Stimulated activated memory B cell treated with anti-CD40 and anti-IgM and Interleukin-4, amounts not matched to agents 10 μg/mL and 1 μg/mL and 100 μg/mL, for 72 hours (primary cell): ENCODE measurements at regions not wholly inside any gene's neighbourhood (a gene's known extent, or its start where the extent isn't known, plus 50 kb on each side); places are given as distances from the start of the nearest gene placed in this dataset.
A peak's percentile ranks its signal among the peaks of the same experiment; 100 is the strongest.

Experiments used
- ATAC-seq: fragments of 150-1000 bp; cut with Tn5 transposase; 2 replicates; pipeline ENCODE4 v1.10.0; 2021
- H3K27ac Mint-ChIP-seq: one replicate; pipeline ENCODE4 v1.8.0; 2022; ENCODE audit warnings: mild to moderate bottlenecking, mixed read lengths
- H3K27me3 Mint-ChIP-seq: one replicate; pipeline ENCODE4 v1.8.0; 2022; ENCODE audit warnings: mixed read lengths
- H3K36me3 Mint-ChIP-seq: one replicate; pipeline ENCODE4 v1.8.0; 2022; ENCODE audit warnings: mixed read lengths
- H3K4me1 Mint-ChIP-seq: one replicate; pipeline ENCODE4 v1.8.0; 2022; ENCODE audit warnings: mixed read lengths
- H3K4me3 Mint-ChIP-seq: one replicate; pipeline ENCODE4 v1.8.0; 2022; ENCODE audit warnings: mild to moderate bottlenecking, moderate library complexity, mixed read lengths
- H3K9me3 Mint-ChIP-seq: one replicate; pipeline ENCODE4 v1.8.0; 2022; ENCODE audit warnings: mixed read lengths

DNA sequence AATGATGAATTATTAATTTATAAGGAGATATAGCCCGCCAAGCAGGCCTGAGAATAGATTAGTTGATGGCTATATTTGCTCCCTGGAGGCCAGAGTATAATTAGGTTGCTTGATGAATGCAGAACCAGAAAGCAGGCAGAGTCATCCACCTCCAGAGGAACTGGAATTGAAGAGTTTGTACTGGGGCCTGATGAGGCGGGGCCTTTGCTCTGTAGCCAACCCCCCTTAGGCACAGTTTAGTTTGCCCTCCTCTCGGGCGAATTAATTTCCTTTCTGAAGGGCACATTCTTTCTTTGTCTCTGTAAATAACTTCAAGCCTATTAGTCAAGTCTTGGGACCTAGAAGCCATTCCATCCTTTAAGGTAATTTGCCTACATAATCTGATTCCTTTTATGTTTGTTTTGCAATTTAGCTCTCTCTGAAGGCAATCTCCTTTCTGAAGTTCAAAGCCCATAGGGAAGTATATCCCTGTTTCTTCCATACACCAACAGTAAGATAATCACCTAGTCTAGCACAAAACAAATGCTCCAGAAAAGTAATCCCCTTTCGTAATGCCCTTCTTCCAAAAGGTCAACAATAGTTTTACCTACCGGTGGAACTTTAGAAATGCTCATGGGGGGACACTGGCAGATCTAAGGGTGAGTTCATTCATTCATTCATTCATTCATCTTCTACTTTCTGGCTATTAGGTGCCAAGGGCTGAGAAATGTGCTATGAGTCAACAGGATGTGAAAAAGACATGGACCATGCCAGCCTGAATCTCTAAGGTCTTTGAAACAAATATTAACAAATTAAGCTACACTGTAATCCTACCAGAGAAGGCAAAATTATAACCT is 84.8 kb upstream of the NUDT4 start:
- Mint-ChIP-seq H3K36me3 (no peaks in the 10 kb centered on the region), H3K9me3 (no peaks in the 10 kb centered on the region), H3K4me3 (no peak overlapping the region), H3K27ac (no peak overlapping the region), H3K4me1 (peaks cover 16% of the 10 kb centered on the region), H3K27me3 (no peaks in the 10 kb centered on the region)
- ATAC-seq, result no peak

DNA sequence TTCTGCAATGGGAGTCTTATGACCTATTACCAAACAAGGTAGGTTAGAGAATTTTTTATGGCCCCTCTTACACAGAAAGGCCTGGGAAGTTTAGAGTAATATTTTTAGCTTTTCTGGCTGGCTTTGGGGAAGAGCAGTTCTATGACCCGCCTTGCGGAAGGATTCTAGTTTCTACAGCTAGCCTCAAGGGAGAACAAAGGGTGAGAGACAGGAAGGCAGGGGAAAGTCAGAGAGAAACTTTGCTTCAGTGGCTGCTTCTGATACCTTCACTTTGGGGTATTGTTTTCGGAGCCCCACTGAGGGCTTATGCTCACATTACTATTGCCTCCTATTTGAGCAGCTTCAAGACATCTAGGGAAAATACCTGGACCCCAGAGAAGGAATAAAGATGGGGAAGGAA is 80.7 kb upstream of the NUDT4 start:
- Mint-ChIP-seq H3K4me3 (peak overlapping the region; percentile 59), H3K4me1 (peaks cover 18% of the 10 kb centered on the region), H3K27me3 (no peaks in the 10 kb centered on the region), H3K27ac (peak overlapping the region; percentile 50), H3K9me3 (no peaks in the 10 kb centered on the region), H3K36me3 (no peaks in the 10 kb centered on the region)
- peak; percentile 90 for ATAC-seq

DNA sequence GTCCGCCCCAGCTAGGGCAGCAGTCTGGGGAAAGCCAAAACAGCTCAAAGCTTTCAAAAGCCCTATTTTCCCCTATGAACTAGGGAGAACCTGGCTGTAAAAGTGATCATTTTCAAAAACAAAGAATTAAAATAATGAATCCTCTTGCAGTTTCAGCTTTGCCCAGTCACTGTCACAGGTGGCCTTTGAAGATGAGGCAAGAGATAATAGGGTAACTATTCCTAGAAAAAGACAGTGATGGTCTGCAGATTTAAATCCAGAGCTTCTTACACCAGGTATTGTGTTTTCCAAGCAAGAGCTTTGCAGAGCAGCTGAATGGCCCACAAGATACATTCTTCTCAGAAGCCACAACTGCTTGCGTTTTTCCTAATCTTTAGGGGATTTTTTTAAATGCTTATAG is 80.2 kb upstream of the NUDT4 start:
- Mint-ChIP-seq H3K4me3 (no peak overlapping the region), H3K27me3 (no peaks in the 10 kb centered on the region), H3K4me1 (peaks cover 18% of the 10 kb centered on the region), H3K27ac (peak overlapping the region; percentile 50), H3K9me3 (no peaks in the 10 kb centered on the region), H3K36me3 (no peaks in the 10 kb centered on the region)
- no peak for ATAC-seq

- Mint-ChIP-seq H3K27ac (no peak overlapping the region), H3K4me1 (peaks cover 25% of the 10 kb centered on the region), H3K27me3 (no peaks in the 10 kb centered on the region), H3K36me3 (no peaks in the 10 kb centered on the region), H3K9me3 (no peaks in the 10 kb centered on the region), H3K4me3 (no peak overlapping the region)
- ATAC-seq, result no peak
These were observed 78.4 kb upstream of the NUDT4 start for GRCh38 chr12:93299262-93299846.

GRCh38 chr12:93300611-93301021 is 77.1 kb upstream of the NUDT4 start:
- Mint-ChIP-seq H3K36me3 (no peaks in the 10 kb centered on the region), H3K27ac (no peak overlapping the region), H3K4me3 (no peak overlapping the region), H3K27me3 (no peaks in the 10 kb centered on the region), H3K9me3 (no peaks in the 10 kb centered on the region), H3K4me1 (peaks cover 25% of the 10 kb centered on the region)
- ATAC-seq, result no peak

GRCh38 chr12:93302331-93303229 is 75.1 kb upstream of the NUDT4 start:
- no peak for ATAC-seq
- Mint-ChIP-seq H3K4me3 (no peak overlapping the region), H3K27me3 (no peaks in the 10 kb centered on the region), H3K9me3 (peaks cover 6% of the 10 kb centered on the region), H3K36me3 (peaks cover 10% of the 10 kb centered on the region), H3K27ac (no peak overlapping the region), H3K4me1 (peaks cover 12% of the 10 kb centered on the region)

GRCh38 chr12:93306636-93307035 is 71.1 kb upstream of the NUDT4 start:
- H3K27me3 Mint-ChIP-seq, result no peaks in the 10 kb centered on the region
- no peak overlapping the region for H3K4me3 Mint-ChIP-seq
- peaks cover 6% of the 10 kb centered on the region for H3K9me3 Mint-ChIP-seq
- ATAC-seq, result no peak
- H3K4me1 Mint-ChIP-seq, result peaks cover 7% of the 10 kb centered on the region
- H3K36me3 Mint-ChIP-seq, result peaks cover 10% of the 10 kb centered on the region
- no peak overlapping the region for H3K27ac Mint-ChIP-seq

DNA sequence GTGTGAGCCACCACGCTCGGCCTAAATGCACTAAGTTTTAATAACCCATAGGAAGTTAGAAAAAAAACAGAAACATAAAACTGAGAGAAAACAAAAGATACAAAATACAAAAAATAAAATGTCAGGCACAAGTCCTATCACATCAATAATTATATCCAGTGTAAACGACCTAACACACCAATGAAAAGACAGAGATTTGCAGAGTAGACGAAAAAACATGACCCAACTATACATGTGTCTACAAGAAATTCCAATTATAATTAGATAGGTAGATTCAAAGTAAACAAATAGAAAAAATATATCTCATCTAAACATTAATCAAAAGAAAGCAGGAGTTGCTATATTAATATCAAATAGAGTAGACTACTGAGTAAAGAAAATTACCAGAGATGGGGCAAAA is 69.4 kb upstream of the NUDT4 start:
- no peak overlapping the region for H3K27ac Mint-ChIP-seq
- no peak overlapping the region for H3K4me3 Mint-ChIP-seq
- no peak for ATAC-seq
- H3K4me1 Mint-ChIP-seq, result no peaks in the 10 kb centered on the region
- peaks cover 6% of the 10 kb centered on the region for H3K9me3 Mint-ChIP-seq
- no peaks in the 10 kb centered on the region for H3K27me3 Mint-ChIP-seq
- H3K36me3 Mint-ChIP-seq, result peaks cover 10% of the 10 kb centered on the region

DNA sequence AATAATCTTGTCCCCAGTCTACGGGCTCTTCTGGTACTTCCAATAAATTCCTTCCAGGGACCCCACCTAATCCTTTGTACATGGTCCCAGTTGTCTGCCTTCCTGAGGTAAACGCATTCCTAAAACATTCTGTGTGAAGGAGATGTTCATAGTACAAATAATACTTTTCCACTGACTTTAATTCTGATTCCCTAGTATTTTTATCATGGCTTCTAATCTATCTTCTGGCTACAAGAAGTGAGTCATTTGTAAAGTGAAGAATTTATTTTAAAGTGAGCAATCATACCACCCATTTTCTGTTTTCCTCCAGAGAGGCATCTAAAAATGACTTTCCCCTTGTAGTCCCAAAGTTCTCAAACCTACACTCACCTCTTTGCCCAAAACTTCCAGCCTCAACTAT is 65.9 kb upstream of the NUDT4 start:
- Mint-ChIP-seq H3K27ac (no peak overlapping the region), H3K36me3 (peaks cover 1% of the 10 kb centered on the region), H3K4me3 (no peak overlapping the region), H3K27me3 (no peaks in the 10 kb centered on the region), H3K4me1 (no peaks in the 10 kb centered on the region), H3K9me3 (no peaks in the 10 kb centered on the region)
- no peak for ATAC-seq

DNA sequence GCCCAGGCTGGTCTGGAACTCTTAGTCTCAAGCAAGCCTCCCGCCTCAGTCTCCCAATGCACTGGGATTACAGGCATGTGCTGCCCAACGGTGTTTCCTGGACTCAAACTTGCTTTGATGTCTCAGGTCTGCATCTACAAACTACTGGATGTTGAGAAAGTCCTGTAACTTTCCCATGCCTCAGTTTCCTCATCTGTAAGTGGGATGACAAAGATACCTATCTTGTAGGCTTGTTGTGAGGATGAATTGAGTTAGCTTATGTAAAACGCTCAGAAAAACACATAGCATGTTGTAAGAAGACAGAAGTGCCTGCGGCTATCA is 63.6 kb upstream of the NUDT4 start:
- Mint-ChIP-seq H3K4me3 (no peak overlapping the region), H3K27ac (no peak overlapping the region), H3K36me3 (no peaks in the 10 kb centered on the region), H3K9me3 (no peaks in the 10 kb centered on the region), H3K27me3 (no peaks in the 10 kb centered on the region), H3K4me1 (peaks cover 5% of the 10 kb centered on the region)
- ATAC-seq, result no peak

DNA sequence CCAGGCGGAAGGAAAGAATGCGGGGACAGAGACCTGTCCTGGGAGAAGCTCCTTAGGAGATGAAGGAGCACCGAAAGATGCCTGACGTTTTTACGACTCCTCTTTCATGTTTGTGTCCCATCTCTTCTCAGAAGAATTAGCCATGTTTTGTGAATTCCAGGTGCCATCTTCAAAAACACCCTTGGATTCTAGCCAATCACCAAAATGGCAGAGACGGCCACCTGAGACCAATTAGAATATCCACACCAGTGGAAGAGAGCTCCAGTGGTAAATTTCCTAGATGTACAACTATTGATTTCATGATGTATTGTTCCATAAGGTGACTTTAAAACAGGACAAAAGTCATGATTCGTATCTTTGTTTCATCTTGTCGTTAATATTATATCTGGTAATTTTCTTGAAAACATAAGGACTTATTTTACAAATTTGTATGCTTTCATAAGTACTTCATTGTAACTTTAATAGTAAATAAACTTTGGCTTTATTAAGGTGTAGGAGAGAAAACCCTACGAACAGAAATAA is 62.3 kb upstream of the NUDT4 start:
- Mint-ChIP-seq H3K36me3 (no peaks in the 10 kb centered on the region), H3K9me3 (no peaks in the 10 kb centered on the region), H3K4me1 (peaks cover 5% of the 10 kb centered on the region), H3K4me3 (no peak overlapping the region), H3K27ac (no peak overlapping the region), H3K27me3 (no peaks in the 10 kb centered on the region)
- no peak for ATAC-seq

DNA sequence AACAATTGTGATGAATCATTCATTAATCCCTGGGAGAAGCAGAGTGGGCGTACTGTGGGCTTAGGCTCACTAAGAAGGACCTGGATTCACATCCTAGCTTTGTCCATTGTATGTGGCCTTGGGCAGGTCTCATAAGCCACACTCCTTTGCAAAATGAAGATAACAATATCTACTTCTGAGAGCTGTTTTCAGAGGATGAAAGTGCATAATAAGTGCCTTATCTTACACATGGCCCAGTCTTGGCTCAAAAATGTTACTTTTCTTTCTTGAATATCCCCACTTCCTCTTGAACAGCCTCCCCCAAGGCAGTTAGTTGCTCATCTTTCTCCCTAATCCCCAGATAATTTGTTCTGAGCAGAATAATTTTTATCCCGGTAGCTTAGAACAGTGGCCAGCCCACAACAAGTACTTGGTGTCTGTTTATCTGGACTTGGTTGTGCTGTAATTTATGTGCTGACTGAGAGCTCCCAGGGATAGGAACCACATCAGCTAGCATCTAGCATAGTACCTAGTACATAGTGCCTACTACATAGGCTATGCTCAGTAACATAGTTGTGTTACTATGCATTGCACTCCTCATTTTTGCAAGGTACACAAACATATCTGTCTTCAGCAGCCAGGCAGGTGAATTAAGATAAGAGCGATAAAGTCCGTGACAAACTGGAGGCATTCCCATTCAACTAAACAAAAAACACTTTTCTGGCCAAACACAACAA is 61.7 kb upstream of the NUDT4 start:
- Mint-ChIP-seq H3K4me3 (no peak overlapping the region), H3K27me3 (no peaks in the 10 kb centered on the region), H3K27ac (no peak overlapping the region), H3K4me1 (peaks cover 5% of the 10 kb centered on the region), H3K9me3 (no peaks in the 10 kb centered on the region), H3K36me3 (no peaks in the 10 kb centered on the region)
- ATAC-seq, result no peak

- no peaks in the 10 kb centered on the region for H3K27me3 Mint-ChIP-seq
- H3K27ac Mint-ChIP-seq, result no peak overlapping the region
- ATAC-seq, result no peak
- H3K9me3 Mint-ChIP-seq, result no peaks in the 10 kb centered on the region
- H3K4me1 Mint-ChIP-seq, result peaks cover 5% of the 10 kb centered on the region
- no peak overlapping the region for H3K4me3 Mint-ChIP-seq
- H3K36me3 Mint-ChIP-seq, result no peaks in the 10 kb centered on the region
These were observed 61.1 kb upstream of the NUDT4 start for GRCh38 chr12:93316623-93316971.

DNA sequence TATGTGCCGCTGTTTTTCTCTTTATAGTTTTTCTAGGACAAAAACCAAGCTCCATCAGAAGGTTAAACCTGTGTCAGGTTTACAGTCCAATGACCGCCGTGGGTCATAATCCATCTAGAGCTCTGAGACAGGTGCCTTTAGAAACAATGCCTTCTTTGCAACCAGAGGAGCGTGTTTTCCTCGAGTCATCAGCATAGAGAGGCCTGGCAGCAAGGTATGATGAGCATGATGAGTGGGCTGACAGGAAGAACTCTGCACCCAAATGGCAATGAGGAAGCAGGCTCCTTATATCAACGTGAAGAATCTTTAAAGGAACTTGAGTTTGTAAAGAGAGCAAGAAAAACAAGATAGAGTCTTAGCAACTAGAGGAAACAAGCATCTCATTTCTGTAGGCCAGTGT is 60.5 kb upstream of the NUDT4 start:
- H3K27me3 Mint-ChIP-seq, result no peaks in the 10 kb centered on the region
- no peak for ATAC-seq
- H3K9me3 Mint-ChIP-seq, result no peaks in the 10 kb centered on the region
- no peak overlapping the region for H3K27ac Mint-ChIP-seq
- no peaks in the 10 kb centered on the region for H3K36me3 Mint-ChIP-seq
- H3K4me1 Mint-ChIP-seq, result peaks cover 5% of the 10 kb centered on the region
- H3K4me3 Mint-ChIP-seq, result no peak overlapping the region
